ENCODE measurements at regions not wholly inside any gene's neighbourhood (a gene's known extent, or its start where the extent isn't known, plus 50 kb on each side); places are given as distances from the start of the nearest gene placed in this dataset.

- no peak for DNase-seq (ENCODE audit: low read depth)
- in situ Hi-C loops (cut with HindIII; ENCODE audit: low sequenced_read_pairs), result no loop called here
- no peak for TF ChIP-seq CTCF (IDR thresholded peaks at IDR 0.05; ENCODE audit: low read depth, low read length, missing control alignments)
- no peak overlapping the region for H3K4me3 ChIP-seq (ENCODE audit: low read depth, low read length)
Measured at GRCh38 chr9:108664309-108665255, 191.2 kb downstream of the ACTL7B start.

- in situ Hi-C loops (cut with HindIII; ENCODE audit: low sequenced_read_pairs), result no loop called here
- DNase-seq (ENCODE audit: low read depth), result no peak
- no peak for TF ChIP-seq CTCF (IDR thresholded peaks at IDR 0.05; ENCODE audit: low read depth, low read length, missing control alignments)
- no peak overlapping the region for H3K4me3 ChIP-seq (ENCODE audit: low read depth, low read length)
Measured at GRCh38 chr9:108663422-108663821, 192.4 kb downstream of the ACTL7B start.

- in situ Hi-C loops (cut with HindIII; ENCODE audit: low sequenced_read_pairs), result no loop called here
- TF ChIP-seq CTCF (IDR thresholded peaks at IDR 0.05; ENCODE audit: low read depth, low read length, missing control alignments), result no peak
- DNase-seq (ENCODE audit: low read depth), result no peak
- H3K4me3 ChIP-seq (ENCODE audit: low read depth, low read length), result no peak overlapping the region
Measured at GRCh38 chr9:108662956-108663355, 192.8 kb downstream of the ACTL7B start.

- DNase-seq (ENCODE audit: low read depth), result no peak
- in situ Hi-C loops (cut with HindIII; ENCODE audit: low sequenced_read_pairs), result no loop called here
- no peak overlapping the region for H3K4me3 ChIP-seq (ENCODE audit: low read depth, low read length)
- no peak for TF ChIP-seq CTCF (IDR thresholded peaks at IDR 0.05; ENCODE audit: low read depth, low read length, missing control alignments)
Measured at GRCh38 chr9:108662091-108662875, 193.5 kb downstream of the ACTL7B start.

GRCh38 chr9:108656566-108656965 is 199.2 kb downstream of the ACTL7B start:
- in situ Hi-C loops (cut with HindIII; ENCODE audit: low sequenced_read_pairs), result no loop called here
- no peak for TF ChIP-seq CTCF (IDR thresholded peaks at IDR 0.05; ENCODE audit: low read depth, low read length, missing control alignments)
- H3K4me3 ChIP-seq (ENCODE audit: low read depth, low read length), result no peak overlapping the region
- DNase-seq (ENCODE audit: low read depth), result no peak

GRCh38 chr9:108655818-108656217 is 200.0 kb downstream of the ACTL7B start:
- H3K4me3 ChIP-seq (ENCODE audit: low read depth, low read length), result no peak overlapping the region
- in situ Hi-C loops (cut with HindIII; ENCODE audit: low sequenced_read_pairs), result no loop called here
- DNase-seq (ENCODE audit: low read depth), result no peak
- no peak for TF ChIP-seq CTCF (IDR thresholded peaks at IDR 0.05; ENCODE audit: low read depth, low read length, missing control alignments)

Data from astrocyte of the cerebellum (primary cell).